NCI-H748 (cell line): ENCODE measurements at regions not wholly inside any gene's neighbourhood (a gene's known extent, or its start where the extent isn't known, plus 50 kb on each side); places are given as distances from the start of the nearest gene placed in this dataset.

Source experiments
- DNase-seq: peaks from one replicate; lab custom pipeline; 2025; ENCODE audit not compliant: unreplicated experiment; lab: John Stamatoyannopoulos, UW

- no peak for DNase-seq
Observed at GRCh38 chr2:240338274-240338673, 97.2 kb upstream of the GPC1 start.

GRCh38 chr2:240339411-240340360, 95.8 kb upstream of the GPC1 start:
- DNase-seq = no peak

GRCh38 chr2:240340361-240340761, 95.1 kb upstream of the GPC1 start:
- DNase-seq = no peak

- no peak for DNase-seq
Observed at GRCh38 chr2:240341064-240341463, 94.4 kb upstream of the GPC1 start.

- DNase-seq = no peak
Observed at GRCh38 chr2:240343548-240343947, 91.9 kb upstream of the GPC1 start.

GRCh38 chr2:240344904-240345303, 90.6 kb upstream of the GPC1 start:
- no peak for DNase-seq

GRCh38 chr2:240346015-240346752, 89.3 kb upstream of the GPC1 start:
- no peak for DNase-seq

- DNase-seq = no peak
Observed at GRCh38 chr2:240346753-240347372, 88.6 kb upstream of the GPC1 start.

- DNase-seq = no peak
Observed at GRCh38 chr2:240347373-240347940, 88.0 kb upstream of the GPC1 start.

- DNase-seq = no peak
Observed at GRCh38 chr2:240347949-240348500, 87.4 kb upstream of the GPC1 start.

- no peak for DNase-seq
Observed at GRCh38 chr2:240348522-240348921, 86.9 kb upstream of the GPC1 start.

- DNase-seq = no peak
Observed at GRCh38 chr2:240349133-240350005, 86.1 kb upstream of the GPC1 start.

- no peak for DNase-seq
Observed at GRCh38 chr2:240350006-240350355, 85.5 kb upstream of the GPC1 start.

GRCh38 chr2:240350696-240351087, 84.8 kb upstream of the GPC1 start:
- no peak for DNase-seq

GRCh38 chr2:240351088-240351741, 84.2 kb upstream of the GPC1 start:
- DNase-seq = no peak

GRCh38 chr2:240351826-240352426, 83.5 kb upstream of the GPC1 start:
- DNase-seq = peak; percentile 16

- DNase-seq = no peak
Observed at GRCh38 chr2:240353086-240353798, 82.2 kb upstream of the GPC1 start.

GRCh38 chr2:240353944-240354343, 81.5 kb upstream of the GPC1 start:
- no peak for DNase-seq
